GM18517 (cell line): ENCODE measurements at regions not wholly inside any gene's neighbourhood (a gene's known extent, or its start where the extent isn't known, plus 50 kb on each side); places are given as distances from the start of the nearest gene placed in this dataset.
"Not testable (repeated sequence)": the region's sequence is repeated elsewhere in the genome, so short reads cannot be mapped to it uniquely, and the experiment has no call there.

Source experiments
- ATAC-seq: cut with Tn5 transposase; IDR thresholded peaks from one replicate; pipeline ENCODE4 v1.9.1; 2021; ENCODE audit warnings: mild to moderate bottlenecking, moderate library complexity; ENCODE audit not compliant: unreplicated experiment

GRCh38 chr5:83001796-83002381, 75.3 kb downstream of the TMEM167A start:
- no peak for ATAC-seq

DNA sequence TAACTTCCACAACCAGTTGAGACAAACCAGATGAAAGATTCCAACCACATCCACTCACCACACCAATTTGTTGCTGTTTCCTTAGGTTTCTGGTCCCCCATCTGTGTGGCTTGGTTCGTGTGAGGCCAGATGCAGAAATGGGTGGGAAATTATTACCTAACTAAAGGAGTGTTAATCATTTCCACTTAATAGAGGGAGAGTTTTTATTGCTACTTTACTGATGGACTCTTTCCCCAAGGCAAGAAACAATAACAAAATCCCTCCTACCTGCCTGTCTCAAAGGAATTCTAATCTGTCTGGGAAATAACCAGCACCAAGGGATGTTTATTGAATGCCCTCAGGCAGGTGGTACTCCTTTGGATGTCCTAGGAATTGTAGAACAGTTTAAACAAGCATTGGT, 76.3 kb downstream of the TMEM167A start:
- no peak for ATAC-seq

DNA sequence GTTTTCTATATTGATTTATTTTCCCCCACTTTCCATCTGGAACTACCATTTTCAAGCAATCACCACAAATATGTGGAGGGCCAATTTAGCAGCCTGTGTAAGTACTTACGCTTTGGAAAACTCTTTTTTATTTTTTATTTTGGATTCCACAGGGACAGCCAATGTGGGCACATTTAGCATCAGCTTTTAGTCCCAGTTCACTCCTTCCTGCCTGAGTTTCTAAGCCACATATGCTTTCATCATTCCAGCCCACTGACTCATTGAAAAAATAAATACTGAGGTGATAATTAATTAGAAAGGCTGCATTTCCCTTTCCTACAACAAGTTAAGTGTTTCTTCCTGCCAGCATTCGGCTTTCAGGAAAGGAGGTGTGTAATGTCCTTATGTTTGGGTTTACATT, 76.8 kb downstream of the TMEM167A start:
- no peak for ATAC-seq

DNA sequence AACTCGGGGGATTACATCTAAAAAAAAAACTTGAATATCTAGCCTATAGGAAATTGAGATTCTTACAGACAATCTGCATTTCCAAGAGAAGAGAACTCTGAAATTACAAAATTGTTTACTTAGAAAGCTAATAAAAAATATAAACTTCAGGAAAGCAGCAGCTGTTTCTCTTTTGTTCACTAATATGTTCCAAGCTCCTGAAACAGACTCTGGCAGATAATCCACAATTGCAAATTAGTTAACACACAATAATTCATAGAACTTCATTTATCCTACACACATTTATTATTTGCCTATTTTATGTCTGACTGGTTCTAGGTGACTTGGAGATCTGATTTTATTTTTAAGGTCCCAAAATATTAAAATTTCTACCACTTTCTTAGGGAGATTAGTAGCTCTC, 83.8 kb downstream of the TMEM167A start:
- ATAC-seq = no peak

DNA sequence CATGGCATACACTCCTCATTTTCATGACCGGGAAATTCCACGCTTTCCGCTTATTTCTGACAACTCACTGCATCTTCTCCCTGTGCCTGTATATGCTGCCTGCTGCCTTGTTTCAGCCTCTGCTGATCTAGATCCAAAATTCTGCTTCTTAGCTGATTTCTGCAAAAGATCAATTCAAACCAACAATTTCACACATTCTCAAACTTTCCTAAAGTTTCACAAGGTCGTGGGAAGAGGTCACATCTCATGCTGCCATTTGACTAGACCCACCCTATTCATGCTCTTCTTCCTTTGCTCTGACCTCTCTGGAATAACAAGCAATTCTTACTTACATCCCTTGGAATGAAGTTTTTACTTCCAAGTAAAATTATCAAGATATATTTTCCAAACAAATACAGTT, 84.5 kb downstream of the TMEM167A start:
- no peak for ATAC-seq

DNA sequence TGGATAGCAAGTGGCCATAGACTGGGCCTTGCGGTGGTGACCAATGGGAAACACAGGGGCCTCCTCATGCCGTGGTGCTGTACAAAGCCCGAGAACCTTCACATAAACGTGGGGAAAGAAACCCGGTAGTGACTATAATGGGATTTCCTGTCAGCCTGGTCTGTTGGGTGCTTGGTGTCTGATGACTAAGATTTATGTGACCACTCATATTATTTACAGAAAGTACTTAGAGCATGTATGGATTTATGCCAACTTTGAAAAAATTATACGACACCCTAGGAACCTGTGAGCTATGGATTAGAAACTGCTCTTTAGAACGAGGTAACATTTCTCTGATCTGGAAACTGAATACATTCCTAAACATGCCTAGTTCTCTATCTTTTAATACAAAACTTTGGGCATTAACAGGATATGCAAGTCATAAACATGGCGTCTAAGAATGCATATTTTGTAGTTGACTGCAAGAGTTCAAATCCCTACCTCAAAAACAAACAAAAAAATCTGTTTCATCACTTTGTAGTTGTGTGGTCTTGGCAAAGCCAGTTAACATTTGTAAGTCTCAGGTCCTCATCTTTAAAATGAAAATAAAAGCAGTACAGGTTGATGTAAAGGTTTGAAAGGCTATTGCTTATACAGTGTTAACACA, 85.4 kb downstream of the TMEM167A start:
- no peak for ATAC-seq

- no peak for ATAC-seq
Measured at GRCh38 chr5:82991059-82991458, 86.1 kb downstream of the TMEM167A start.

- ATAC-seq = no peak
Measured at GRCh38 chr5:82987188-82987587, 90.0 kb downstream of the TMEM167A start.

- ATAC-seq = no peak
Measured at GRCh38 chr5:82986404-82986803, 90.8 kb downstream of the TMEM167A start.

DNA sequence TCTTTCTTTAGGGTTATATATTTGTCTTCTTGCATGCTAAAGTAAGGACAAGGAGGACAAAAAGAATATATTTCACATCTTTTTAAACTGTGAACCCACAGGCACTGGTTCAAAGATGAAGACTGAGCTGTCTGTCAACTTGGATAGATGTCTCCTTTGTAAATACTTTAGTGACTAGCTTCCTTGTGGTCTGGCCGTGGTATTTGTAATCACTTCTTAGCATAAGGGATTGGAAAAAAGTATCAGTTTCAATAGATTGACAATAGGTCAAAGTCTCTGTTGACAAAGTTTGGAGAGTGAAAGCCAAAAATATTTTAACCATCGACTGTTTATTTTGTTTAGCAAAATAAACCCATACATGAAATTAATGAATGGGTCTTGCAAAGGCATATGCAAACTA, 91.4 kb downstream of the TMEM167A start:
- ATAC-seq = no peak

GRCh38 chr5:82984786-82985735, 92.1 kb downstream of the TMEM167A start:
- no peak for ATAC-seq

- ATAC-seq = no peak
Measured at GRCh38 chr5:82982846-82983245, 94.3 kb downstream of the TMEM167A start.

DNA sequence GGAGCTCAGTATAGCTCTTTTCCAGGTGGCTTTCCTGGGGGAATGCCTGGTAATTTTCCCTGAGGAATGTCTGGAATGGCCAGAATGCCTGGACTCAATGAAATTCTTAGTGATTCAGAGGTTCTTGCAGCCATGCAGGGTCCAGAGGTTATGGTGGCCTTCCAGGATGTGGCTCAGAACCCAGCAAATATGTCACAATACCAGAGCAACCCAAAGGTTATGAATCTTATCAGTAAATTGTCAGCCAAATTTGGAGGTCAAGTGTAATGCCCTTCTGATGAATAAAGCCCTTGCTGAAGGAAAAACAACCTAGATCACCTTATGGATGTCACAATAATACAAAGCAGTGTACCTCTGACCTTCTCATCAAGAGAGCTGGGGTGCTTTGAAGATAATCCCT, 100.3 kb downstream of the TMEM167A start:
- ATAC-seq = not testable (repeated sequence)

DNA sequence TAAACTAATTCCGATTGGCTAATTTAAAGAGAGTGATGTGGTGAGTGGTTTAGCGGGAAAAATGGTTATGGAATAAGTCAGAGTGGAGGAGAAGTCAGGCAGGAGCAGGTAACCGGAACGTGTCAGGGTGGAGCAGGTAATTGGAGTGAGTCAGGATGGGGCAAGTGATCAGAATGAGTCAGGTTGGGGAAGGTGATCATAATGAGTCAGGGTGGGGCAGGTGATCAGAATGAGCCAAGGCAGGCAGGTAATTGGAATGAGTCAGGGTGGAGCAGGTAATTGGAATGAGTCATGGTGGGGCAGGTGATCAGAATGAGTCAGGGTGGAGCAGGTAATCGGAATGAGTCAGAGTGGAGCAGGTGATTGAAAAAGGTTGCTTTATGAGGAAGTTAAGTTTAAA, 101.4 kb downstream of the TMEM167A start:
- ATAC-seq = no peak

DNA sequence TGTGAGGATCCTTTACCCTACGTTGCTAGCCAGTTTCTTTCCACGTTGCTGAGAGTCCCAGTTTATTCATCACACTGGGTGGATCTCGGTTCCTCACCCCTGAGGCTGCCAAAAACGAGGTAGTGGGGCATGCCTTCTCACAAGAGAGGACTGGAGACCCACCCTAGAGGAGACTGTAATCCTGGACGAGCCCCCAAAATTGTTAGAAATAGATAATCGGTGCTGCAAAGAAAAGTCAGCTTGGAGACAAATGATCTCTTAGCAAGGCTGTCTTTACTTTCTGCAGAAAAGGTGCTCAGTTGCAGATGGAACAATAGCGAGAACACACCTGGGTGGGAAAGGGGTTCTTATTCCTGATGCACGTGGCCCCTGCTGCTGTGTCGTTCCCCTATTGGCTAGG, 101.8 kb downstream of the TMEM167A start:
- no peak for ATAC-seq

DNA sequence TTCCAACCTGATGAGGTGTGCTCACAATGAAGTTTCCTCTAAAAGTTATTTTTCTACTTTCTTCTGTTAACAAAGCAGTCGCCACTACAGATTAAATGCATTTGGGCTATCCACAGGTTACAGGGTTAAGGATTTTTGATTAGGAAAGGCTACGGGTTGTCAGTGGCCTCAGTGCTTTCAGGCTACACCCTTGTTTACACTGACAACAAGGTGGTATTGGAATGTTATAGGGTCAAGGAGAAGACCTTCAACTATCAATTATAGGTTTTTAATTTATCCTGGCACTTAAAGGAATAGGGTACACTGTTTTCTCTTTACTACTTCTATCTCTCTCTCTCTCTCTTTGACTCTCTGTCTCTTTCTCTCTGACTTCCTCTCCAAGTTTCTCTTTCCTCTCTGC, 102.8 kb downstream of the TMEM167A start:
- ATAC-seq = not testable (repeated sequence)

GRCh38 chr5:82971901-82972300, 105.3 kb downstream of the TMEM167A start:
- no peak for ATAC-seq

GRCh38 chr5:82971034-82971806, 106.0 kb downstream of the TMEM167A start:
- not testable (repeated sequence) for ATAC-seq

DNA sequence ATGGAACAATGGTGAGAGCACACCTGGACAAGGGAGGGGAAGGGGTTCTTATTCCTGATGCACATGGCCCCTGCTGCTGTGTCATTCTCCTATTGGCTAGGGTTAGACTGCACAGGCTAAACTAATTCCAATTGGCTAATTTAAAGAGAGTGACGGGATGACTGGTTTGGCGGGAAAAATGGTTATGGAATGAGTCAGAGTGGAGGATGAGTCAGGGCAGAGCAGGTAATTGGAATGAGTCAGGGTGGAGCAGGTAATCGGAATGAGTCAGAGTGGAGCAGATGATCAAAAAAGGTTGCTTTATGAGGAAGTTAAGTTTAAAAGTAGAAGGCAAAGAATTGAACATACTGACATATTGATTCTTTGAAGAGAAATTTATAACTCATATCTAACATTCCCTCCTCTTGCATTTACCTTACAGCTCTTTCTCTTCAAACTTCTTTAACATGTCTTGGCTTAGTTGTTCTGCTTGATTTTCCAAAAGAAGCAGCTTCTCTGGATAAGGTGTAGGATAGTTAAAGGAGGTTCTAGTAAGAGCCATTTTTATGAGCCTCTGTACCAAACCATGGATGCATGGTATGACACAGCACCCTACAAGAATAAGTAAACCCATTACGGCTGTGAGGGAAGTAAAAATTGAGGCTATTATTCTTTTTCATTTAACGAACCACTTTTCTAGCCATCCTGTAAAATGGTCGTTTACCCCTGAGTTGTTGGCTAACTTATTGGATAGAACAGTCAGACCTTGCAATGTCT, 107.8 kb downstream of the TMEM167A start:
- not testable (repeated sequence) for ATAC-seq

- ATAC-seq = no peak
Measured at GRCh38 chr5:82967072-82967471, 110.1 kb downstream of the TMEM167A start.
